HPDE6-E6E7 (cell line): ENCODE measurements at regions not wholly inside any gene's neighbourhood (a gene's known extent, or its start where the extent isn't known, plus 50 kb on each side); places are given as distances from the start of the nearest gene placed in this dataset.

Experiments used
- DNase-seq: peaks from one replicate; pipeline ENCODE4 v3.0.0; 2011; ENCODE audit warnings: missing footprints; ENCODE audit errors: extremely low spot score

GRCh38 chr5:144831650-144832049 is 661.0 kb downstream of the KCTD16 start:
- no peak for DNase-seq

- no peak for DNase-seq
These were observed 651.8 kb downstream of the KCTD16 start for GRCh38 chr5:144822503-144822902.

- DNase-seq: no peak
These were observed 649.6 kb downstream of the KCTD16 start for GRCh38 chr5:144820278-144820677.

GRCh38 chr5:144815131-144815530 is 644.5 kb downstream of the KCTD16 start:
- DNase-seq: no peak

GRCh38 chr5:144812763-144813162 is 642.1 kb downstream of the KCTD16 start:
- DNase-seq: no peak

- DNase-seq: no peak
These were observed 629.5 kb downstream of the KCTD16 start for GRCh38 chr5:144800169-144800568.

GRCh38 chr5:144798595-144798994 is 627.9 kb downstream of the KCTD16 start:
- DNase-seq: no peak

GRCh38 chr5:144794922-144795321 is 624.2 kb downstream of the KCTD16 start:
- no peak for DNase-seq

GRCh38 chr5:144788556-144788955 is 617.9 kb downstream of the KCTD16 start:
- no peak for DNase-seq

GRCh38 chr5:144788046-144788445 is 617.4 kb downstream of the KCTD16 start:
- DNase-seq: no peak

- no peak for DNase-seq
These were observed 608.7 kb downstream of the KCTD16 start for GRCh38 chr5:144779368-144779767.

- no peak for DNase-seq
These were observed 607.9 kb downstream of the KCTD16 start for GRCh38 chr5:144778561-144778960.

- no peak for DNase-seq
These were observed 603.5 kb downstream of the KCTD16 start for GRCh38 chr5:144774197-144774596.

- DNase-seq: no peak
These were observed 603.0 kb downstream of the KCTD16 start for GRCh38 chr5:144773628-144774027.

GRCh38 chr5:144771802-144772201 is 601.1 kb downstream of the KCTD16 start:
- DNase-seq: no peak

- no peak for DNase-seq
These were observed 571.7 kb downstream of the KCTD16 start for GRCh38 chr5:144742361-144742760.

- DNase-seq: no peak
These were observed 561.1 kb downstream of the KCTD16 start for GRCh38 chr5:144731786-144732185.

GRCh38 chr5:144712090-144712489 is 541.4 kb downstream of the KCTD16 start:
- DNase-seq: no peak

- no peak for DNase-seq
These were observed 540.5 kb downstream of the KCTD16 start for GRCh38 chr5:144711172-144711571.

GRCh38 chr5:144710637-144711036 is 540.0 kb downstream of the KCTD16 start:
- no peak for DNase-seq

GRCh38 chr5:144703776-144704175 is 533.1 kb downstream of the KCTD16 start:
- DNase-seq: no peak

GRCh38 chr5:144698484-144698883 is 527.8 kb downstream of the KCTD16 start:
- DNase-seq: no peak

GRCh38 chr5:144697847-144698262 is 527.2 kb downstream of the KCTD16 start:
- no peak for DNase-seq

- no peak for DNase-seq
These were observed 521.3 kb downstream of the KCTD16 start for GRCh38 chr5:144691936-144692335.

- no peak for DNase-seq
These were observed 514.2 kb downstream of the KCTD16 start for GRCh38 chr5:144684899-144685298.
